Tibial nerve (tissue), 4 donors: ENCODE measurements at regions not wholly inside any gene's neighbourhood (a gene's known extent, or its start where the extent isn't known, plus 50 kb on each side); places are given as distances from the start of the nearest gene placed in this dataset.

Experiments used
- DNase-seq, 2 donors: peaks; one replicate each; pipeline ENCODE4 v3.0.0-alpha.2; 2019; ENCODE audit warnings: low spot score in 2 of 2
- H3K27ac ChIP-seq, 4 donors: fragments of 200-600 bp; sonication (generic) in 3 of 4; one replicate each; pipeline ENCODE4 v1.5.1; 2017 to 2019; ENCODE audit warnings: mild to moderate bottlenecking in 1 of 4
- H3K27me3 ChIP-seq, 2 donors: fragments of 200-600 bp; sonication (generic) in 1 of 2; one replicate each; pipeline versions ENCODE4 v1.5.1 to v1.6.0; 2017 to 2019
- H3K36me3 ChIP-seq, 3 donors: fragments of 200-600 bp; sonication (generic); one replicate each; pipeline ENCODE4 v1.5.1; 2018 to 2019
- H3K4me1 ChIP-seq, 4 donors: fragments of 200-600 bp; sonication (generic) in 3 of 4; one replicate each; pipeline ENCODE4 v1.5.1; 2017 to 2019
- H3K4me3 ChIP-seq, 4 donors: fragments of 200-600 bp; sonication (generic) in 3 of 4; one replicate each; pipeline ENCODE4 v1.5.1; 2017 to 2019; ENCODE audit warnings: mild to moderate bottlenecking in 1 of 4, moderate library complexity in 1 of 4
- H3K9me3 ChIP-seq, 4 donors: fragments of 200-600 bp; sonication (generic) in 3 of 4; one replicate each; pipeline ENCODE4 v1.5.1; 2017 to 2019
- CTCF ChIP-seq, 5 experiments: fragments of 200-600 bp in 3 of 5; fragments of 450-650 bp in 2 of 5; sonication (generic) in 3 of 5; IDR thresholded peaks; one replicate each; pipeline ENCODE4 v1.5.1; 2016 to 2019; ENCODE audit warnings: antibody characterized with exemption in 5 of 5, mild to moderate bottlenecking in 3 of 5, moderate library complexity in 2 of 5
- EP300 ChIP-seq, 2 donors: sonication (generic); formaldehyde crosslinking; IDR thresholded peaks; one replicate each; pipeline ENCODE4 v1.6.1; 2017; ENCODE audit warnings: antibody characterized with exemption in 2 of 2, mild to moderate bottlenecking in 1 of 2
- POLR2A ChIP-seq, 2 donors: fragments of 450-650 bp; IDR thresholded peaks; one replicate each; pipeline ENCODE4 v1.6.1; 2017; ENCODE audit warnings: antibody characterized with exemption in 2 of 2, mild to moderate bottlenecking in 2 of 2, moderate library complexity in 2 of 2
- WGBS, 2 donors: methylation state at CpG; one replicate each; pipeline ENCODE4 v1.1.5; 2018; 5-methylcytosine and 5-hydroxymethylcytosine counted together

- H3K36me3 ChIP-seq, result no peaks in the 10 kb centered on the region
- no peak overlapping the region for H3K4me3 ChIP-seq
- H3K9me3 ChIP-seq, result no peaks in the 10 kb centered on the region
- 85 to 89% methylated on average over 25 to 27 of the region's 27 CpGs for WGBS, 2 donors
- no peaks in the 10 kb centered on the region for H3K27me3 ChIP-seq
- no peak for DNase-seq
- H3K27ac ChIP-seq, result no peak overlapping the region
- peaks cover 0 to 5% (median 0%) of the 10 kb centered on the region in 4 donors for H3K4me1 ChIP-seq
- no peak for TF ChIP-seq POLR2A (IDR thresholded peaks at IDR 0.05)
- TF ChIP-seq CTCF (IDR thresholded peaks at IDR 0.05), result no peak
- TF ChIP-seq EP300 (IDR thresholded peaks at IDR 0.05), result no peak
Measured at GRCh38 chr7:35982600-35982999, 170.5 kb upstream of the EEPD1 start.

GRCh38 chr7:35983626-35984025 lies 169.4 kb upstream of the EEPD1 start:
- TF ChIP-seq CTCF (IDR thresholded peaks at IDR 0.05), result no peak

GRCh38 chr7:35985126-35985754 lies 167.8 kb upstream of the EEPD1 start:
- H3K27ac ChIP-seq, result no peak overlapping the region
- no peaks in the 10 kb centered on the region for H3K9me3 ChIP-seq
- 20 to 24% methylated on average over 7 of the region's 7 CpGs for WGBS, 2 donors
- H3K27me3 ChIP-seq, result no peaks in the 10 kb centered on the region
- H3K4me3 ChIP-seq, result no peak overlapping the region
- DNase-seq, result peak; percentile 56 to 75
- no peaks in the 10 kb centered on the region for H3K36me3 ChIP-seq
- peak in 1 of 2 donors; percentile 27 for TF ChIP-seq EP300 (IDR thresholded peaks at IDR 0.05)
- peak; percentile 81 to 94 (median 92) for TF ChIP-seq CTCF (IDR thresholded peaks at IDR 0.05)
- no peak for TF ChIP-seq POLR2A (IDR thresholded peaks at IDR 0.05)
- peaks cover 0 to 8% (median 0%) of the 10 kb centered on the region in 4 donors for H3K4me1 ChIP-seq

More at GRCh38 chr7:35983626-35984025, 169.4 kb upstream of the EEPD1 start:
- no peak overlapping the region for H3K27ac ChIP-seq
- 90 to 92% methylated on average over 5 of the region's 5 CpGs for WGBS, 2 donors
- no peak for DNase-seq
- no peak overlapping the region for H3K4me3 ChIP-seq
- H3K36me3 ChIP-seq, result no peaks in the 10 kb centered on the region
- H3K4me1 ChIP-seq, result peaks cover 0 to 8% (median 0%) of the 10 kb centered on the region in 4 donors
- no peaks in the 10 kb centered on the region for H3K27me3 ChIP-seq
- H3K9me3 ChIP-seq, result no peaks in the 10 kb centered on the region

- Histone ChIP-seq H3K36me3 (no peaks in the 10 kb centered on the region), H3K27ac (no peak overlapping the region), H3K27me3 (no peaks in the 10 kb centered on the region), H3K9me3 (no peaks in the 10 kb centered on the region), H3K4me1 (peaks cover 0 to 8% (median 0%) of the 10 kb centered on the region in 4 donors), H3K4me3 (no peak overlapping the region)
- WGBS, 2 donors, result 67 to 74% methylated on average over 4 to 6 of the region's 6 CpGs
- TF ChIP-seq EP300 (IDR thresholded peaks at IDR 0.05) (no peak), CTCF (IDR thresholded peaks at IDR 0.05) (no peak)
- DNase-seq, result no peak
Measured at GRCh38 chr7:35987016-35987415, 166.0 kb upstream of the EEPD1 start.

- peak overlapping the region in 1 of 4 donors; percentile 12 for H3K27ac ChIP-seq
- H3K4me1 ChIP-seq, result peaks cover 0 to 8% (median 0%) of the 10 kb centered on the region in 4 donors
- H3K4me3 ChIP-seq, result no peak overlapping the region
- WGBS, 2 donors, result 92 to 98% methylated on average over 5 of the region's 5 CpGs
- DNase-seq, result no peak
- no peaks in the 10 kb centered on the region for H3K9me3 ChIP-seq
- TF ChIP-seq POLR2A (IDR thresholded peaks at IDR 0.05) (no peak), EP300 (IDR thresholded peaks at IDR 0.05) (peak in 1 of 2 donors; percentile 7), CTCF (IDR thresholded peaks at IDR 0.05) (no peak)
- H3K36me3 ChIP-seq, result no peaks in the 10 kb centered on the region
- no peaks in the 10 kb centered on the region for H3K27me3 ChIP-seq
Measured at GRCh38 chr7:35988105-35988504, 164.9 kb upstream of the EEPD1 start.
